Uterus (tissue), 2 donors: ENCODE measurements at regions not wholly inside any gene's neighbourhood (a gene's known extent, or its start where the extent isn't known, plus 50 kb on each side); places are given as distances from the start of the nearest gene placed in this dataset.
"Not testable (repeated sequence)": the region's sequence is repeated elsewhere in the genome, so short reads cannot be mapped to it uniquely, and the experiment has no call there.

Source experiments
- CTCF ChIP-seq, 4 experiments: fragments of 200-600 bp in 2 of 4; fragments of 450-650 bp in 2 of 4; sonication (generic) in 2 of 4; IDR thresholded peaks; one replicate each; pipeline ENCODE4 v1.5.1; 2016 to 2019; ENCODE audit warnings: antibody characterized with exemption in 4 of 4, mild to moderate bottlenecking in 2 of 4, moderate library complexity in 1 of 4
- POLR2A ChIP-seq, 2 donors: fragments of 450-650 bp; IDR thresholded peaks; one replicate each; pipeline ENCODE4 v1.6.1; 2016; ENCODE audit warnings: antibody characterized with exemption in 2 of 2, mild to moderate bottlenecking in 1 of 2, moderate library complexity in 1 of 2

DNA sequence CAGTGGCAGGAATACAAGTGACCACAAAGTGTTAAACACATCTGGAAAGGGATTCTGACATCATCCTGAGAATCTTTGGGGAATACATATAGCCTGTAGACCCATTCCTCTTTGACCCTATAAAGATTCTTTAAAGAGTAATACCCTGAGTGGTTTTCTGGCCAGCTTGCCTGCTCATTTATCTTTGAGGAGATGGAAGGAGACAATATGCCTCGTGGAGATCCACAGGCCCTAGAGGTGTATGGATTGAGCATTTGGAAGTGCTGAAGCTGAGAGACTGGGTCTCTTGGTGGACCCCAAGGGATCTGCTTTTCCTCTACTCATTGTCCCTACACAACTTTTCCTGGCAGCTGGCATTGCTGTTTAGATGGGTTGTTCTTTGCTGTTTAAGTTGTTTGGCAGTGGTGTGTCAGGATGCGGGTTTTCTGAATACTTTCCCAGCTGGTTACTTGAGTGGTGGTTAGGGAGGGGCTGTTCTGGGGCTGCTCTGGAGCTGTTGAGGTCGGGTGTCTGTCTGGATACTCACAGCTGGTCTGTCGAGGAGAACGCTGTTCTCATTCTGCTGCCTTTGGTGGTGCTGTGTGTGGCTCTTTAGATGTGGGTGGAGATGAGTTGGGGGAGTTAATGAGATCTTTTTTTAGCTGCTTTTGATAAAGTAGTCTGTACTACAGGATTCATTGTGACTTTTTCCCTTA is 50.1 kb upstream of the FAM72C start:
- not testable (repeated sequence) for TF ChIP-seq POLR2A, CTCF (IDR thresholded peaks at IDR 0.05)
